ENCODE measurements at regions not wholly inside any gene's neighbourhood (a gene's known extent, or its start where the extent isn't known, plus 50 kb on each side); places are given as distances from the start of the nearest gene placed in this dataset.
A peak's percentile ranks its signal among the peaks of the same experiment; 100 is the strongest.
"Not testable (repeated sequence)": the region's sequence is repeated elsewhere in the genome, so short reads cannot be mapped to it uniquely, and the experiment has no call there.

DNA sequence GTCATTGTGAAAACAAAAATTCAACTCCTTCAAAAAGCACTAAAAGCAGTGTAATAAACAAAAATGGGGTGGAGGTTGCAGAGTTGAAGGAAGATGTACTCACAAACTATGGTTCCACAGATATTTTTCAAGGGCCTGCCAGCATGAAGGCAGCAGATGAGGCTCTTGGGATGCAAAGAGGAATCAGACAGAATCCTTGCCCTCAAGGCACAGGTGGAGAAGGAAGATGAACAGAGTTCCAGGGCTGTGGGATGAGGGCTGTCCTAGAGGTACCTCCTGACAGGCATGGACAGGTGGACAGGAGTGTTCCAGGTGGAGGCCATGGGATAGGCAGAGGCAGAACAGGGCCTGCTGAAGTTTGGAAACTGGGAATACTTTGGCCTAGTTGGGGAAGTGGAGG is 140.5 kb upstream of the ANKH start:
- no peak for DNase-seq

- no peak for DNase-seq
Observed at GRCh38 chr5:15010936-15011335, 139.4 kb upstream of the ANKH start.

- peak; percentile 63 to 88 for DNase-seq
Observed at GRCh38 chr5:15009420-15009819, 137.8 kb upstream of the ANKH start.

- DNase-seq = no peak
Observed at GRCh38 chr5:15008921-15009320, 137.3 kb upstream of the ANKH start.

GRCh38 chr5:15008476-15008875 is 136.9 kb upstream of the ANKH start:
- peak; percentile 29 to 71 for DNase-seq

DNA sequence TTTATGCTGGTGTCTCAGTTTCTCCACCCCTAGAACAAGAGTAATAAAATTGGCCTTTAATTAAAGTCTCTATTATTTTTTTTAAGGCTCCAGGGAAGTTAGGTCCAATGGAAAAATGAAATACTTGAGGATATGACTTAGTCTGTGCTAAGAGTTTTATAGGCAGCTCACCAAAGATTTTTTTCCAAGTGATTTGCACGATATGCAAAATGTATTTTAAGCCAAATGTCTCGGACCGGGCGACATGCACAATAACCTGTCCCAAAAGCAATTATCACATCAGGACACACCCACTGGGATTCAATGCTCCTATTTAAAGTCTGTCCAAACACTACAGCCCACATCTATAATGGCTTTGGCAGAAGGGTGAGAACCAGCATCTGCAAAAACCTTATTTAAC is 136.1 kb upstream of the ANKH start:
- DNase-seq = peak in 1 of 2 experiments; percentile 62

GRCh38 chr5:15004506-15004905 is 132.9 kb upstream of the ANKH start:
- no peak for DNase-seq

DNA sequence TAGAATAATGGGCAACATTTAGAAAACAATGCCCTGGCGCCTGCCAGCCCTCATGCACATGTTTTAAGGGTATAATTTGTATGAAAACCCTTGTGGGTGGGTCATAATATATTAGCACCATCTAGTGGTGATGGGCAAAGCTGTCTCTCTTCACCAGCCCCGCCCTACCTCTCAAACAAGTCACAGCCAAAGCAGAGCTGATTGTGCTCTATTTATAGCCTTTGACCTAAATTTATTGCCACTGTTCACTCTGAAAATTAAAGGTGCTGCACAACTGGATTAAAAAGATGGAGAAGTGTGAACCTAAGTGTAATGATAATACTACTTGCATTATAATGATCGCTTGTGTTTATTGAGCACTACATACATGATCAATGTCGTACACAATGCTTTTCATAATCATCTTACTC is 131.9 kb upstream of the ANKH start:
- peak; percentile 93 to 94 for DNase-seq

GRCh38 chr5:15002791-15003190 is 131.2 kb upstream of the ANKH start:
- DNase-seq = peak in 1 of 2 experiments; percentile 24

DNA sequence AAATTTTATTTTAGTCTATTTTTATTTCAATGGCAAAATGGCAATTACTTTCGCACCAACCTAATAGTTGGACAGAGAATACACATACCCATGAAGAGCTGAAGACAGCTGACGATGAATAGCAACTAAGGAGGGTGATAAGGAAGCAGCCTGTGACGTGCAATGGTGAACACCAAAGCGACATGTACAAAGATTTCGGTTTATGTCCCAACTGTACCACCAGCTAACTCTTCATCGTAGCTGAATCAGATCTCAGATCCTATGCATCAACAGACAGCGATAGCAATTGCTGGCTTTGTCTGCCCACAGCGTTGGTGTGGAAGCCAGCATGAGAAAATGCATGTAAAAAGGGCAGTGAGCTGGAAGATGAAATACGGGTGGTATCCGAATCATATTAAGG is 130.6 kb upstream of the ANKH start:
- no peak for DNase-seq

DNA sequence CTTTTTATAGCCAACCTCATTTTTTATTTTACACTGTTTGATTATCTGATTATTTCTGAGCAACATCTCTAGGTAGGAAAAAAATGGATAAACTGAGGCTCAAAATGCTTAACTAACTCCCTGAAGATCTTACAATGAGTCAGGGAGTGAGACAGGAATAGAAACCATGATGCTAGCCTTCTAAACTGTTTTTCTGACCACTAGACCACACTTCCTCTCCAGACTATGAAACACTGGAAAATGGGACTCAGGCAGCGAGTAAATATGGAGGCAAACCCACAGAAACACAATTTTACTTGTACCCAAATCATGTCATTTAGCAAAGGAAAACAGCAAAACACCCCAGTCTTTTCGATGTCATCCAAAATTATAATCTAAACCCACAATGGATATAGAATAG is 129.9 kb upstream of the ANKH start:
- no peak for DNase-seq

DNA sequence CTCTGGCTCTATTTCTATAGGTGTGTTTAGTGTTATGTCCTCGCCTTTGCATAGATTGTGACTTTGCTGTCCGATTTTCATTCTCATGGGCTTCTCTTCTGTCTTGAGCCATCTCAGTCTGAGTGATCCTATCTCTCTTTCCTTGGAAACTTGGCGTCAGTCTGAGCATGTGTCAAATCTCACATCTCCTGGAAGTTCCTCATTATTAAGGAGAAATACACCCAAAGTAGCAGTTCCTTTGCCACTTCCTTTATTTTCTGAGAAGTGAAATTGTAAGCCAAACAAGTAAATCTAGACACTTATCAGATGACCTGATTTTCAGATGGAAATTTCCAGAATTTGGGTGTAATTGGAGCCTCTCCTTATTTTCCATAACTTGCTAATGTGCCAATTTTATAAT is 126.9 kb upstream of the ANKH start:
- DNase-seq = no peak

- no peak for DNase-seq
Observed at GRCh38 chr5:14996997-14997396, 125.4 kb upstream of the ANKH start.

- DNase-seq = no peak
Observed at GRCh38 chr5:14995229-14995628, 123.7 kb upstream of the ANKH start.

GRCh38 chr5:14993459-14994133 is 122.0 kb upstream of the ANKH start:
- not testable (repeated sequence) for DNase-seq

- not testable (repeated sequence) for DNase-seq
Observed at GRCh38 chr5:14992751-14993458, 121.3 kb upstream of the ANKH start.

DNA sequence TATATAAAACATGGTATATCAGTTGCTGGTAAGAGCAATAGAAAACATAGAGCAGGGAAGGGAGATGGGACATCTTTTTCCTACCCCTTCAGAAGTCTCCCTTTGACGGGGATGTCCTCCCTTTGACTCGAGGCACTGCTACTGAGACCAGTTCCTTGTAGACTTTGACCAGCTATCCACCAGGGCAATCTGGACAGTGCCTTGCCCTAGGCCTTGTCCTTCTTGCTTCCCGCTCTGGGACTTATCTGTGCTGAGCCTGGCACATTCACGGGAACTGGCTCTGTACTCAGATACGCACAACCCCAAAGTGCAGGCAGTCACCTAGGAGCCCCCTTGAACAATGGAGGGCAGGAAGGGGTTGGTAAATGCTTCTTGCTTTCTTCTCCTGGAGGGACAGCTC is 116.6 kb upstream of the ANKH start:
- no peak for DNase-seq

GRCh38 chr5:14986413-14986812 is 114.8 kb upstream of the ANKH start:
- DNase-seq = no peak

DNA sequence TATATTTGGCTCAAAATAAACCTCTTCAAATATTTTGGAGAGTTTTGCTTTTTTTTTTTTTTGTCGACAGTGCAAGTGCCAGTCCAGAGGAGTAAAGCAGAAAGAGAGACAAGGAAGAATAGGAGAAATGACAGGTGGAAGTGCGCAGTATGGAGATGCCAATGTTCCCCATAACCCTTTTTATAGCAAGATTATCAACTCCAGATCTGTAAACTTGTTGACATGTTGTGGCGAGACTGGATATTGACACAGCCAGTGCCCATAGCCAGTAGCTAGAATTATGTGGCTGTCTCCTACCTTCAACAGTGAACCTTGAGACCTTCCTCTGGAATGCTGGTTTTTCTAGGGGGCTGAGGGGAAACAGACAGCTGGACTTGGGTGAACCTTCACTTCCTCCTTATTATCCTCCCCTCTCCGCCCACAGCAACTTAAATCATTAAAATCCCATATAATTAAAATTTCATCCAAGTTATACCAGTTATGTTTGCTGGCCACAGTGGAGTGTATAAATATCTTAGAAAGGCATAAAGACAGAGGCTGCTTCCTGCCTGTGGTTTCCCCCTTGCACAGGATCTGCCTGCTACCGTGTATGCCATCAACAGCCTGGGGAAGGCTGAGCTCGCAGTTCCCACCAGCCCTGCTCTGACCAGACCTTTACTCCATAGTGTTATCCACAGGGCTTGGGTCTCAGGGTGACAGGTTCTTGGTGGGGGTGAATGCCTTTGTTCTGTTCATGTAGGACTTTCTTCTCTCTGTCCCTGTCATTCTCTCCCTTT is 112.3 kb upstream of the ANKH start:
- no peak for DNase-seq

DNA sequence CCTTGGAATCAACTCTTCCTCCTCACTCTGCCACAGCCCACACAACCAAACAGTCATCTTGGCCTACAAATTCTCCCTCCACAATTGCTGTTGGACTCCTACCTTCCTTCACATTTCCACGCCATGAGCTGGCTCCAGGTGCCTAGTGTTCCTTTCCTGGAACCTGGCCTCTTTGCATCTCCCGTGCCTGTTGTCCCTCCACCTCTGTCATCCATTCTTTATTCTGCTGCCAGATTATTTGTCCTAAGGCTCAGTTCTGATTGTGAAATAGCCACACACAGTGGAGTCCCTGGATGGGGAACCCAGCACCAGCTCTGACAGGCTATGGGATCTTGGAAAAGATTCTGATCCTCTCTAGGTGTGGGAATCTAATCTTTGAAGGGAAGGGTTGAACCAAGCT is 109.1 kb upstream of the ANKH start:
- no peak for DNase-seq

DNA sequence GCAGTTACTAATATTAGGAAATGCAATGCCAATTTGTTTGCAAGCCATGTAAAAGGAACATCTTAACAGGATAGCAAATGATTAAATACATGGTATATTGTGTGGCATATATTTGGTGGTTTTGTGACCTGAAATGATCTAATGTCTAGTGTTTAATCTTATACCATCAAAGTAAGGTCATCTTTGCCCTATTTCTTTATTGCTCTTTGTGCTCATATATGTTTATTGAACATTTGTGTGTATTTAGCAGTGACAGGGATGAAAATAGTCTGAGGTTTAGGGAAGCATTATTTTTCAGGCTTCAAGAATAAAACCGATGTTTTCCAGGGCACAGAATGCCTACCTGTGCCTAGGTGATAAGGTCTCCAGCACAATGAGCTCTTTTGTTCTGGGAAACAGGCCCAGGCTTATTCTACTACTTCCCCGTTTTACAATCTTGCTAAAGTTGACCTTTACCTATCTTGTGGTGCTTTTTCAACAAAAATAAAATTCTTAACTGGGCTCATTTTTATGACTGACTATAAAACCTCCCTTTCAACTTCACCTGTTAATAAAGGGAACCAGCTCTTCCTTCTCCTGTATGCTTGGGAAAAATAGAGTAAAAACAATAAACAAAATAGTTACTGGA is 105.6 kb upstream of the ANKH start:
- no peak for DNase-seq

DNA sequence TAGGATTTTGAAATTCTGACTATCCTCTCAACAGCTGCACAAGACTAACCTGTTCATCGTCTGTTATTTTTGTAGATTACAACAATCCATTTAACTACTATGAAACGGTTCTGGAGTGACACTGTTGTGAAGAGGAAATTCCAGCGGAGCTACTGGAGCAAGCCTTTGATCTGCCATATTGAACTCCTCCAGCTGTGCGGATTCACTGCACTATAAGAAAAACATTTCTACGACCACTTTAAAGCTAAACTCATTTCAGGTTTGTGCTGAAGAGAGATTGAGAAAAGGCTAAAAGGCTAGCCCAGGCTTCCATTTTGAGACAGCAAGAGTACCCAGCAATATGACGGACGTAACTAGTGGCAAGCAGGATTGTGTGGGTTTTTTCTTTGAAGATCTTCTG is 104.9 kb upstream of the ANKH start:
- no peak for DNase-seq

DNA sequence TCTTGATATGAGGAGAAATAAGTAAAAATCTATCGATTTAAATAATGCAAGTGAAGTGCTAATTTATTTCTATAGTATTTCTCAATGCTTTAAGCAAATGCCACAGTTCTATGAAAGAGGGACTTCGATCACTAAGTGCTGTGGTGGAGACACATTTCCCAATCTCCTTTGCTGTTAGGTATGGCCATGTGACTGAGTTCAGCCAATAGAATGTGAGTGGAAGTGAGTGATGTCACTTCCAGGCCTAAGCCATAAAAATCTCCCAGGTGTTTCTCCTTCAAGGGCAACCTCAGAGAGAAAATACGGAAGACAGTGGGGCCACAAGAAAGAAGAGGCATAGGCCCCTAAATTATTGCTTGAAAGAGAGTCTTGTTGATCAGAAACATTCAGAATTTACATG is 100.3 kb upstream of the ANKH start:
- DNase-seq = no peak

DNA sequence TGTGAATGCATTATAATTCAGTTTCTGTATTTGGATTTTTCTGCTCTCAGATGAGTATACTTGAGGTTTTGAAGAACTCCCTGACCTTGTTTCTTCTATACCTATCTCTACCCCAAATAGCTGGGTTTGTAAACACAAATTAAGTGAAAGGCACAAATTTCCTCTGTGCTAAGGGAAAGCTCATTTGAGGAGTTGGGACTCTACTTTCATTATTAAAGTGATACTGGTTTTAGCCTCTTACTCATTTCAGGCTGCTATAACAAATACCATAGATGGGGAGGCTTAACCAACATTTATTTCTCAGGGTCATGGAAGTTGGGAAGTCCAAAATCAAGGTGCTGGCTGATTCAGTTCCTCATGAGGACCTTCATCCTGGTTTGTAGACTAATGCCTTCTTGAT is 97.2 kb upstream of the ANKH start:
- DNase-seq = no peak

Measured in NCI-H2081 (cell line).